ENCODE measurements at regions not wholly inside any gene's neighbourhood (a gene's known extent, or its start where the extent isn't known, plus 50 kb on each side); places are given as distances from the start of the nearest gene placed in this dataset.
"Not testable (repeated sequence)": the region's sequence is repeated elsewhere in the genome, so short reads cannot be mapped to it uniquely, and the experiment has no call there.

DNA sequence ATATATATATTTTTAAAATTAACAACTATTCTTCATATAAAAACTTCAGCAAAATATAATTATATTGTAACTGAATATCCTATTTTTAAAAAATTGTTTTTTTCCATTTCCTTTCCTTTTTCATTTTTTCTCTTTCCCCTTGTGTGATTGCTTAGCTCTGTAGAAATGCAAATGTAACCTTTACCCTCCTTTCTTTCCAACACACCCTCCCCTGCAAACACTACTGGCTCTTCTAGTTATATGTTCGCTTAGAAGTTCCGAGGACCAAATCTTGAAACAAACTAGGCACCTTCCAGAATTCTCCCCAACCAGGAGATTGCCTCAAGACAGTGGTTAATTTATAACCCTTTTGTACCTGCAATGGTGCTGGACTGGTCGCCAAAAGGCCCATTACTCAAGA lies 1980.0 kb upstream of the CDH6 start:
- no peak for DNase-seq

DNA sequence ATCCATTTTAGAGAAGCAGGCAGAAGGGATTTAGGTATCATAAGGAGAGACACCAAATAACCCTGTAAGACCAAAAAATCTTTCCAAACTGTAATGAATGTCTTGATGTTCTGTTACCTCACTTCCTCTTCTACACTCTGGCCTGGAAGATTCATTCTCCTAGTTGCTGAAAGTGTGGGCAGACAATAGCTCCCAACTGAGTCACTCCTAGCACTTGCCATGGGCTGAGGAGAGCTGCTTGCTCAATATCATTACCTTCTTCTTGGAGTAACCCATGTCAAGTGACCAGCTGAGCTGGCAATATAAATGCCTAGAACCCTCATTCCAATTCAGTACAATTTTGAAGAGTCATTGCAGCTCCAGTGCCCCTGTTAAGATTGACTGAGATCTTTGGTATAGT lies 1985.5 kb upstream of the CDH6 start:
- DNase-seq, result no peak

- DNase-seq, result no peak
Measured at GRCh38 chr5:29203049-29203448, 1990.4 kb upstream of the CDH6 start.

GRCh38 chr5:29197631-29198454 lies 1995.6 kb upstream of the CDH6 start:
- DNase-seq, result no peak

GRCh38 chr5:29193972-29194371 lies 1999.5 kb upstream of the CDH6 start:
- no peak for DNase-seq

DNA sequence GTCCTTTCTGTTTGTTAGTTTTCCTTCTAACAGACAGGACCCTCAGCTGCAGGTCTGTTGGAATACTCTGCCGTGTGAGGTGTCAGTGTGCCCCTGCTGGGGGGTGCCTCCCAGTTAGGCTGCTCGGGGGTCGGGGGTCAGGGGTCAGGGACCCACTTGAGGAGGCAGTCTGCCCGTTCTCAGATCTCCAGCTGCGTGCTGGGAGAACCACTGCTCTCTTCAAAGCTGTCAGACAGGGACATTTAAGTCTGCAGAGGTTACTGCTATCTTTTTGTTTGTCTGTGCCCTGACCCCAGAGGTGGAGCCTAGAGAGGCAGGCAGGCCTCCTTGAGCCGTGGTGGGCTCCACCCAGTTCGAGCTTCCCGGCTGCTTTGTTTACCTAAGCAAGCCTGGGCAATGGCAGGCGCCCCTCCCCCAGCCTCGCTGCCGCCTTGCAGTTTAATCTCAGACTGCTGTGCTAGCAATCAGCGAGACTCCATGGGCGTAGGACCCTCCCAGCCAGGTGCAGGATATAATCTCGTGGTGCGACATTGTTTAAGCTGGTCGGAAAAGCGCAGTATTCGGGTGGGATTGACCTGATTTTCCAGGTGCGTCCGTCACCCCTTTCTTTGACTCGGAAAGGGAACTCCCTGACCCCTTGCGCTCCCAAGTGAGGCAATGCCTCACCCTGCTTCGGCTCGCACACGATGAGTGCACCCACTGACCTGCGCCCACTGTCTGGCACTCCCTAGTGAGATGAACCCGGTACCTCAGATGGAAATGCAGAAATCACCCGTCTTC lies 2002.0 kb upstream of the CDH6 start:
- not testable (repeated sequence) for DNase-seq

DNA sequence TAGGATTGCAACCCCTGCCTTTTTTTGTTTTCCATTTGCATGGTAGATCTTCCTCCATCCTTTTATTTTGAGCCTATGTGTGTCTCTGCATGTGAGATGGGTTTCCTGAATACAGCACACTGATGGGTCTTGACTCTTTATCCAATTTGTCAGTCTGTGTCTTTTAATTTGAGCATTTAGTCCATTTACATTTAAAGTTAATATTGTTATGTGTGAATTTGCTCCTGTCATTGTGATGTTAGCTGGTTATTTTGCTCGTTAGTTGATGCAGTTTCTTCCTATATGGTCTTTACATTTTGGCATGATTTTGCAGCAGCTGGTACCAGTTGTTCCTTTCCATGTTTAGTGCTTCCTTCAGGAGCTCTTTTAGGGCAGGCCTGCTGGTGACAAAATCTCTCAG lies 2003.1 kb upstream of the CDH6 start:
- DNase-seq, result not testable (repeated sequence)

- not testable (repeated sequence) for DNase-seq
Measured at GRCh38 chr5:29186380-29186779, 2007.1 kb upstream of the CDH6 start.

GRCh38 chr5:29185558-29185957 lies 2007.9 kb upstream of the CDH6 start:
- DNase-seq, result no peak

GRCh38 chr5:29175774-29176173 lies 2017.7 kb upstream of the CDH6 start:
- DNase-seq, result no peak

DNA sequence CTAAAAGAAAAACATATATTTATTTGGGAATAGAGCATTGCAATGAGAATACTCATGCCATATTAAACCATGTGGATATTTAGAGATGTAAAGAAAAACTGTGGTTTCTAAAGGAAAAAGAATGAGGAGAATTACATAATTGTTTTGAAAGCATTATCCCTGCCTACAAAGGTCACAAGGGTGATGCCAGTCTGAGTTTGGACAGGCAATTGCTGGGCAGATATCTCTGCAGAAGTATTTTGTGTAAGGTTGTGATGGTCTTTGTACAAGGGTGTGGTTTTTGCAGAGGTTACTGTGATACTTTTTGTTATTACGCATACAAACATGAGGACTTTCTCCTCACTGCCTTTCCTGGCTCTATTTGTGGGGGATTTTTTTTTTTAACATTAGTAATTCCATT lies 2022.9 kb upstream of the CDH6 start:
- no peak for DNase-seq

DNA sequence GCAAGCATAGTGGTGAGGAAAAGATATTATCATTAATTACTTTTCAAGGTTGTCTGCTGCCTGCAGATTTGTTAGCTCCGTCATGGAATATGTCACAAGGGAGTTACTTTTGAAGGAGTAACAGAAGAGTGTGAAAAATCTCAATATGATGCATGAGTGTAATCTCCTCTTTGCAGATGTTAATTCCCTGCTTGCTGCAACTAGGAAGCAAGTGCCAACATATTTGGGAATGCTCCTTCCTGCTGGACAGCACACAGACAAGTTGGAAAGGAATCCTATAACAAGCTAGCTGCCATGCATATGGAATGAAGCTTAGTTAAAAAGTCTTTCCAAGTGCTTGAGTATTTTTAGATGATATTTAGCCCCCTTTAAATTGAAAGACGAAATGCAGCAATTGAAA lies 2023.6 kb upstream of the CDH6 start:
- no peak for DNase-seq

DNA sequence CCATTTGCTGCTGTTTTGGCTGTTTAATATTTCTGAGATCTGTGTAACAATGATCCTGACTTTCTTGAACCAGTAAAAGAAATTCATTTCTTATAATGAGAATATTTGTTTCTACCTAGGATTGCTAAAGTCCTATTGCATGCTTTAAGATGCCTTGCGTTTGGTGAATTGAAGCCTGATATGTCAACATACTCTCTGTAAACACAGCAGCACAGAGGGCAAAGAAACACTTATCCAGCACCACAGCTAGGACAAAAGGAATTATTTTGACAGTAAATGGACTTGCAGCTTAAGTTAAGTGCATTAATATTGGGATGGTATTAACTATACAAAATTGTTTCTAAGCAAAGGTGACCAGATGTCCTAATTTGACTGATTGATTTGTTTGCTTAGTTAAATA lies 2031.2 kb upstream of the CDH6 start:
- DNase-seq, result no peak

GRCh38 chr5:29161399-29162291 lies 2031.8 kb upstream of the CDH6 start:
- no peak for DNase-seq

DNA sequence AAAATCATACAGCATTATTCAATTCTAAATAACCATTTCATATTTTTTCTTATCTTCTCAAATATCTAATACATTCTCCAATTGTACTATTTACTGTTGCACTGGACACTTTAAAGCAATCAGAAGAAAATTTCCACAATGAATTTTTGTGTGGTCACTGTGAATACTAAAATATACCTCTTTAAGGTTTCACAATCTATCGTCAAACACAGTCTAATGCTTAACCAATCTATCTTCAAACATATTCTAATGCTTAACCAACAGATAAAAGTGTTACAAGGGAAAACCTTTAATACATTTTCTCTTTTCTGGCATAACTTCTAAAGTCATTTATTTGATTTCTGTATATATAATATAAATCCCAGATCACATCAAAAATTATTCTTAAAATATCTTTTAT lies 2035.5 kb upstream of the CDH6 start:
- no peak for DNase-seq

GRCh38 chr5:29150840-29151239 lies 2042.6 kb upstream of the CDH6 start:
- DNase-seq, result no peak

DNA sequence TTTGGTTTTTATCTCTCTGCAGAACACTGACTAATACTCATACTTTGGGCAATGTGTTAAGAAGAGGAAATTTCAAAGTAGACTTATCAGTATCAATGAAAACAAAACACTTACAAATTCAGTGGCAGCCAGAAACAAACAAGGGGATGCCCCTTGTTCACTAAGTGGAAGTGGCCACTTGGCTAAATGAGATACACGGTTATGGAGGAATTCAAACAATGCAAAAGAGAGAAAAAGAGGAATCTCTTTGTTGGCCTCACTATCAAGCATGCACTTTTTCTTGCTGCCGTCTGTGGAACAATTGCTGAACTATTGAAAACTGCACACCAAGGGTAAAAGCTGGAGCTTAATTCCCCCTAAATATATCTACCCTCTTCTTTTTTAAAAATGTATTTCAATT lies 2044.9 kb upstream of the CDH6 start:
- DNase-seq, result no peak

GRCh38 chr5:29148073-29148472 lies 2045.4 kb upstream of the CDH6 start:
- no peak for DNase-seq

DNA sequence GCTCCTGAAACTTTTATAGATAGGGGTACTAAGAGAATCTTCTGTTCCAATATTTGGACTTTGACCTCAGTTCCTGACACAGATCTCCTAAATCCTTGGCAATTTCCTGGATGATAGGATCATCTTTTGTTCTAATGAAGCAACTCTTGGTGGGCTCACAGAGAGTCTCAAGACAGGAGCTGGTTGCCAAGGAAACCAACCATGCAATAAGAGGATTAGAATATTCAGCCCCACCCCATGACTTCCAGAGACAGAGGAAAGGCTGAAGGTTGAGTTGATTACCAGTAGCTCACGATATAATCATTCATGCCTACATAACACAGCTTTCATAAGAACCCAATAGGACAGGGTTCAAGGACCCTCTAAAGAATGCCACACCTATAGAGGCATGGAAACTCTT lies 2050.2 kb upstream of the CDH6 start:
- DNase-seq, result no peak

DNA sequence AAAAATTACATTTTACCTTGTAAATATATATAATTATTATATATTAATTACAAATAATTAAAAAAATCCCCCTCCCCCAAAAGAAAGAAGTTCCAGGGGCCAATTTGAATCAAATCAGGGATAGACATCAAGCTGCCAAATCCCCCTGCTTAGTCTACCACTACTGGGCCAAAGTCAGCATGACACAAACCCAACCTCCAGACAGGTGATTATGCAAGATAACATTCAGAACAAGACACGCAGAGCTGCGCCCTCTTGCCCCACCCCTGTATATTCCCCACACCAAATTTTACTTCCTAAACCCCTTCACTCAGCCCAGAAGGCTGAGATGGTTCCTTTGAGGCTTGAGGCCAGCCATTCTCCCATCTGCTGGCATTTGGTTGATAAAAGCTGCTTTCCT lies 2059.1 kb upstream of the CDH6 start:
- no peak for DNase-seq

DNA sequence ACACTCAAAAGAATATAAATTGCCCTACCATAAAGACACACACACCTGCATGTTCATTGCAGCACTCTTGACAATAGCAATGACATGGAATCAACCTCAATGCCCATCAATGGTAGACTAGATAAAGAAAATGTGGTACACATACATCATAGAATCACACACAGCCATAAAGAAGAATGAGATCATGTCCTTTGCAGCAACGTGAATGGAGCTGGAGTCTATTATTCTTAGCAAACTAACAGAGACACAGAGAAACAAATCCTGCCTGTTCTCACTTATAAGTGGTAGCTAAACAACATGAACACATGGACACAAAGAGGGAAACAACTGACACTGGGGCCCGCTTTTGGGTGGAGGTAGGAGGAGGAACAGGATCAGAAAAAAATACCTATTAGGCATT lies 2062.2 kb upstream of the CDH6 start:
- DNase-seq, result no peak

- no peak for DNase-seq
Measured at GRCh38 chr5:29130786-29131185, 2062.7 kb upstream of the CDH6 start.

DNA sequence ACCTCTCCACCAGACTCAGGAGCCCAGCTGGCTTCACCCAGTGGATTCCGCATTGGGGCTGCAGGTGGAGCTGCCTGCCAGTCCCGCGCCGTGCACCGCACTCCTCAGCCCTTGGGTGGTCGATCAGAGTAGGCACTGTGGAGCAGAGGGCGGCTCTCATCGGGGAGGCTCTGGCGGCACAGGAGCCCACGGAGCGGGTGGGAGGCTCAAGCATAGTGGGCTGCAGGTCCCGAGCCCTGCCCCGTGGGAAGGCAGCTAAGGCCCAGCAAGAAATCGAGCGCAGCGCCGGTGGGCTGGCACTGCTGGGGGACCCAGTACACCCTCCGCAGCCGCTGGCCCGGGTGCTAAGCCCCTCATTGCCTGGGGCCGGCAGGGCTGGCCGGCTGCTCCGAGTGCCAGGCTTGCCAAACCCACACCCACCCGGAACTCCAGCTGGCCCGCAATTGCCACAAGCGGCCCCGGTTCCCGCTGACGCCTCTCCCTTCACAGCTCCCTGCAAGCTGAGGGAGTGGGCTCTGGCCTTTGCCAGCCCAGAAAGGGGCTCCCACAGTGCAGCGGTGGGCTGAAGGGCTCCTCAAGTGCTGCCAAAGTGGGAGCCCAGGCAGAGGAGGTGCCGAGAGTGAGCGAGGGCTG lies 2065.8 kb upstream of the CDH6 start:
- DNase-seq, result not testable (repeated sequence)
